ENCODE measurements at regions not wholly inside any gene's neighbourhood (a gene's known extent, or its start where the extent isn't known, plus 50 kb on each side); places are given as distances from the start of the nearest gene placed in this dataset.
"Not testable (repeated sequence)": the region's sequence is repeated elsewhere in the genome, so short reads cannot be mapped to it uniquely, and the experiment has no call there.

DNA sequence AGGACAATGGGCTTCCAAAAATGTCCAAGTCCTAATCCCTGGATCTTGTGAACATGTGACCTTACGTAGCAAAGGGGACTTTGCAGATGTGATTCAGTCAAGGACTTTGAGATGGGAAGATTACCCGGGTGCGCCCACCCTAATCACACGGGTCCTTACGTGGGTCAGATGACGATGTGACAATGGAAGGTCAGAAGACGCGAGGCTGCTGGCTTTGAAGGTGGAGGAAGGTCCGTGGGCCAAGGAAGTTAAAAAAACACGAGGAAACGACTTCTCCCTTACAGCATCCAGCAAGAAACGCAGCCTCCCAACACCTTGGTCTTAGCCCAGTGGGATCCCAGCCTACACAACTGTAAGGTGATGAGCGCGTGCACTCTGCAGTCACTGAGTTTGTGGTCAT, 860.1 kb downstream of the TBC1D22A start:
- no peak for DNase-seq

DNA sequence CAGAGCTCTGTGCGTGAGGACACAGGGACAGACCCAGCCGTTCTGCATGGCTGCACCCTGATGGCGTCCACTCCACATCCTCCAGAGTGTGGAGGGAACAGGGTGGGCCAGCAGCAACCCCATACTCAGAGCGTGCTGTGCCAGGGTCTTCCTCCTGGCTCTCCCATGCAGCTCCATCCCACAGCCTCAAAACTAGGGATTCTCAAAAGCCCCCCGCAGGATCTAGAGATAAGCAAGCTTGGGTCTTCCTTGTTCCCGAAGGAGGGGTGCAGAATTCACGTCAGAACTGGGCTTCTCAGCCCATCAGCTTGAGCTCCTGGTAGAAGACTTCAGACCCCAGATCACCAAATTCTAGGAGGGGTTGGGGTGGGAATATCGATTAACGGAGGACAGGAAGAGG, 858.8 kb downstream of the TBC1D22A start:
- DNase-seq = no peak

DNA sequence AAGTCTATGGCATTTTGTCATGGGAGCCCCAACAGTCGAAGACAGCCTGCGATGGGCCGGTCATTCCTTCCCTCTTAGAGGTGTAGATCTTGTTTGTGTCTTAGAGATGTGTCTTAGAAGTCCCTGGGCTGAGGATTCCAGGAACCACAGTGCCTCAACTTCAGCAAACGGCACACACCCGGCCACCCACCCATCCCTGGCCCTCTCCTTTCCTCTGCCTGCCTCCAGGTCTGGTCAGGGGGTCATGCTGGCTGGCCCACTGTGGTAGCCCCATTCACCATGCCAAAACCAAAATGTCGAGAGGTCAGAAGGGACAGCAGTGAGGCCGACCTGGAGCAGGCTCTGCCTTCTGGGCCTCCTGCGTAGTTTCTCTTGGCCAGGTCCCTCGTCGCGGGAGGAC, 857.9 kb downstream of the TBC1D22A start:
- DNase-seq = no peak

DNA sequence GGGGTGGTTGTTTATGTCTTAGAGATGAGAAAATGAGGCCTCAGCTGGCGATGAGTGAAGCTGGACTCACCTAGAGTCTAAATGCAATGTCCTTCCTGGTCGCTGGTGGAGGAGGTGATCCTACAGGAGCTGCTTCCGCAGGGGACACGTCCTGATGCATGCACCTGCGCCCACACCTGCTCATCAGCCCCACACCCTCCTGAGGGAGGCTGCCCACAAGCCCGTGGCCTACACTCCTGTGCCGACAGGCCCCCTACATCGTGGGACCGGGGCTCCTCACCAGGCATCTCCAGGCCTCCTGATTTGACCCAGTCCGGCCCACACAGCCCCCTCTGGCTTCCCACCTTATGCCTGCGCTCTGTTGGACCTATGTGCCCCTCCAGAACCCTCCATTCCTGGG, 857.2 kb downstream of the TBC1D22A start:
- no peak for DNase-seq

DNA sequence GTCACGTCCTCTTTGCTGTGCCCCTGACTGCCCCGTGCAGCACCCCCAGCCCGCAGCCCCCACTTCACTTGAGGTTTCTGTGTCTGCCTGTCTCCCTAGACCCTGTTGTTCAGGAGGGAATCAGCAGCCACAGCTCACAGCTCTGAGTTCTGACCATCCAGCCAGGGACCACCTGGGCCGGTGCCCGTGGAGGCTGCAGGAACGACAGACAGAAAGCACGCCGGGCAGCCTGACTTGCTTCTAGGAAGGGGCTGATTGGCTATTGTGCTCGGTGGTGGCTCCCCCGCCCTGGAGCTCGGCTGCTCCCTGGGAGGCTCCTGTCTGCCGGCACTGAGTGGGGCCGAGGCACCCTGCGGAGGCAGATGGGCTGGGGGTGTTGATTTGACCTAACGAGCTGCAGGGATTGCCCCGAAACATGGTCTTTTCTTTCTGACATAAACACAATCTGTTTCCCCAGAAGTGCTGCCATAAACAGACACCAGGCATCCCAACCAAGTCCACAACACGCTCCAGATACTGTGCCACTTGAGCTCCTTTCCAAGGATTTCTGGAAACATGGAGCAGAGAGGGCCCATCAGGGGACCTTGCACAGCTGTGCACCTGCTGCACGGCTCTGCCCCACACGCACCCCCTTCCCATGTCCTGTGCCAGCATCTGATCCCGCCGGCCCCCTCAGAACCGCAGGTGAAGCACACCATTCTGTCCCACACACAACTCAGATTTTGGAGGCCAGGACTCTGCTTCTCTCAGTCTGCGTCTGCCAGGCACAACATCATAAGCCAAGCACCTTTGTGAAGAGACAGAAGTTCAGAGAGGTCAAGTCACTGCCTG, 855.9 kb downstream of the TBC1D22A start:
- DNase-seq = no peak

DNA sequence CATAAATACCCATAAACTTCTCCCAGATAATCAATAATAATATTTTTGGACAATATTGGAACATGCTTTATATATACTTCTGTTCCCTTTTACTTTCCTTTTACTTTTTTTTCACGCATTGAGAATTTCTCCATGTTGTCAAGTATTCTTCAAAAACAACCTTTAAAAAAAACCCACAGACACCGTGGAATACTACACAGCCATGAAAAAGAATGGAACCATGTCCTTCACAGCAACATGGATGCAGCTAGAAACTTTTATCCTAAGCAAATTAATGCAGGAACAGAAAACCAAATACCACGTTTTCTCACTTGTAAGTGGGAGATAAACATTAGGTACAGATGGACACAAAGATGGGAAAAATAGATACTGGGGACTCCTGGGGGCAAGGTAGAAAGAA, 854.7 kb downstream of the TBC1D22A start:
- no peak for DNase-seq

DNA sequence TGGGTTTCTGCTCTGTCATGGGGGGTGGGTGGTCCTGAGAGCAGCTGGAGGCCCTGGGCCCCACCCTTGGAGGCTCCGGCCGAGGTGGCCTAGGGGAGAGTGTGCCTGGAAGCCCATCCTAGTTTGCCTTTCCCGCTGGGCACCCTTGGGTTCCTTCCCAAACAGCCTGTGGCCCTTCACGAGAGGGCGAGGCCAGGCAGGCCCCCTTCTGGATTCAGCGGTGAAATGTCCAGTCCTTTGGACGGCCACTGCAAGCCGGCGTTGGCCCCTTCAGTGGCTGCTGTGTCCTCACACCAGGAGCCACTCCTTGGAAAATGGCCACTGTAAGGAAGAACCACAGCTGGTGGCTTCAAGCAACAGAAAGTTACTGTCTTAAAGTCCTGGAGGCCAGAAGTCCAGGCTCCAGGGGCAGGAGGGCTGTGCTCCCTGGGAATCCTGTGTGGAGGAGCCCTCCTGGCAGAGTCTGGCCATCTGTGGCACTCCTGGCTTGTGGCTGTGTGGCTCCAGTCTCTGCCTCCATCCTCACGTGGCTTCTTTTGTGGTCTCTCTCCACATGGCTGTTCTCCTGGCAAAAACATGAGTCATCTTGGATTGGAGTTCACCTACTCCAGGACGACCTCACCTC, 854.1 kb downstream of the TBC1D22A start:
- DNase-seq = no peak

DNA sequence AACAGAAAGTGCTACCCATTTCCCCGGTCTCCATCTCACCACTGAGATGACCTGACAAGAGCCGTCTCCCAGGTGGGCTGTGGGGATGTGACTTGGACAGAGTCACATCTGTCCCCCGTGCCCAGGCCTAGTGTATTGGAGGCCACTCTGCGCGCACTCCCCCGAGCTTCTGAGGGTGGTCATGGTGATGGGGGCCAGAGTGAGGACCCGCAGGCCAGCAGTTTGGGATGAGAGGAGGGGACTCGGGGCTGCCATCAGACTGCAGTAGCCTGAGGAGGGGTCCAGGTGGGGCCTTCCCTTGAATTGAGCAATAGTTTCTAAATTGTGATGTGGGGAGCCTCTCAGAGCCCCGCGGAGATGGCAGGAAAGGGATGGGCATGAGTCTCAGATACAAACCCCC, 852.6 kb downstream of the TBC1D22A start:
- no peak for DNase-seq

DNA sequence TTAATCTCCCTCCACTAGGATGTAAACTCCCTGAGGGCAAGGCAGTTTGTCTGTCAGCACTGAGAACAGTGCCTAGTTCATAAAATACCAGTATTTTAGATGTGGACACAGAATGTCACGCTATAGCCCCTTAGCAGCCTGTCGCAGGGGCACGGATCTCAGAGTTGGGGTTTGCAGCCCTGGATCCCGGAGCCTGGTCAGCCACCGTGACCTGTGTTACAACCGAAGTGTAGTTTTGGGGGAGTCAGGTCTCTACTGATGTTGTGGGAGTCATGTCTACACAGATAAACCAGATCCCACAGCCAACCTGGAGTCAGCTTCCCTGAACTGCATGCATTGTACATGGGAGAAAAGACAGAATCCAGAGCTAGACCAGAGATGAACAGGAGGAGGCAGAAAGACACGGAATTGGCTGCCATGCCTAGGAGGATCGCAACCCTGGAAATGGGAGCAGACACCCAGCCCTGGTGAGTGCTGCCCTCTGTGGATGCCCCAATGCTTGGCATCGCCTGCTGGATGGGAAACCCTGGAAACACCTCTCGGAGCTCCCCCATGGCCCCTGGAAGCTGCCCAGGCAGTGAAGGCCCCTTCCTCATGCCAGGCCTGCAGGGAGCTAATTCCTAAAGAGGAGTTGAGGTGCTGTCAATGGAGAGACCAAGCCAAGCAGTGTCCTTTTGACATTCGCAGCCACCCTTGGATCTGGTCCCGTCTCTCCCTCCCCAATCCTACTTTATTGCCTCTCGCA, 851.3 kb downstream of the TBC1D22A start:
- no peak for DNase-seq

DNA sequence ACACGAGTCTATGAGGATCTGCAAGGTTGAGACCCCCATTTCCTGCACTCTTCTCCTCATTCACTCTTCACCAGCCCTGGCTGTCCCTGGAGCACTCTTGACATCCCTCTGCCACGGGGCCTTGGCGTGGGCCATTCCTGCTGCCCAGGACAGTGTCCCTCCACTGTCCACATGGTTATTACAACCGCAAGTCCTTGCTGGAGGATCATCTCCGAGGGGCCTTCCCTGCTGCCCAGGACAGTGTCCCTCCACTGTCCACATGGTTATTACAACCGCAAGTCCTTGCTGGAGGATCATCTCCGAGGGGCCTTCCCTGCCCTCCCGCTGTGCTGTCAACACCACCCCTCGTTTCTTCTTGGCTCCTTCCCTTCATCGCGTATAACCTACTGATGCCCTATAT, 850.7 kb downstream of the TBC1D22A start:
- DNase-seq = not testable (repeated sequence)

DNA sequence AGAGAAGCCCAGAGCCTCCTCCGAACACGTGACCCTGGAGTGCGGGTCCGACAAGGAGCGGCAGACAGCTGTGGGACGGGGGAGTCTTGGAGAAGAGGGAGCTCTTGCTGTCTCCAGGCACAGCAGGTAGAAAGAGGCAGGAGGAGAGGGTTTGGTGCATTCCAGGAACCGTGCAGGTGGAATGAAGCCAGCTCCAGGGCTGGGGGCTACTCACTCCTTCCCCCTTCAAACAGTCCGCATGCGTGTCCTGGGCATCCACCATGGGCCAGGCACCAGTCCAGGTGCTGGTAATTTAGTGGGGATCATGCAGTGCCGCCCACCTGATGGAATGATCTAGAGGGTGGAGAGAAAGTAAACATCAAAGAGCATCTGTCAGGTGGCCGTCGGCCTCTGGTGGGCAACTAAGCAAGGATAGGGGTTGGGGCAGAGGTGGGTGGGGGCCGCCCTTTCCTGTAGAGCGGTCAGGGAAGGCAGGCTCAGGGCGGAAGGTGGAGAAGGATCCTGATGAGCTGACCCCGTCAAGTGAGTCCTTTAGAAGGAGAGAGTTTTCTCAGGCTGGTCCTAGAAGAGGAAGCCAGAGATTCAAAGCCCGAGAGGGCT, 850.0 kb downstream of the TBC1D22A start:
- no peak for DNase-seq

DNA sequence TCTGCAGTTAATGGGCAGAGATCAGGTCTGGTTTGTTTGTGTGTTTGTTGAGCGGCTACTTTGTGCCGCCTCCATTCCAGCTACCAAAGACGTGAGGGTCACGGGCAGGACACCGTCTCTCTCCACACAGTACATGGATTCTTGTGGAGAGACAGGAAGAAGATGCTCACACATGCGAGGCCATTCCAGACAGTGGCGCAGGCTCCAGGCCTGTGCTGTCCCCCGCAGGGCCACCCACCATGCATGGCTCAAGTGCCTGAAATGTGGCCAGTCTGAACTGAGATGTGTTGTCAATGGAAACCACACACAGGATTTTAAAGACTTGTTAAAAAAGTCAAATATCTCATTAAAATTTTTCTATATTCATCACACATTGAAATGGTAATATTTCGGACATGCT, 848.3 kb downstream of the TBC1D22A start:
- DNase-seq = no peak

DNA sequence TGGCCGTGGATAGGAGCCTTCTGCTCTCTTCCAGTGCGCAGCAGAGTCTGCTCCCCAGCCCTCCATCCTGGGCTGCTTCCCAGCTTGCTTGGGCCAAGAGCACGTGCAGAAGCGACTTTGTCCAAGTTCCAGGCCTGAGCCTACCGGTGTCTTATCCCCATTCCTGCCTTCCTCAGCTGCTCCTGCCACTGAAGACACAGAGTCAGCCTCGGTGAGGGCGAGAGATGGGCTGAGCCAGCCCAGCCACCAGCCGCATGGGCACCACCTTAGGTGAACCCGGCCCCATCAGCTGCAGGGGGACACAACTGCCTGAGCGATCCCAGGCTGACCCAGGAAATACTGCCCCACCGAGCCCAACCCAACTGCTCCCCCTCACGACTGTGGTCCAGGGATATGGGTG, 847.8 kb downstream of the TBC1D22A start:
- no peak for DNase-seq

DNA sequence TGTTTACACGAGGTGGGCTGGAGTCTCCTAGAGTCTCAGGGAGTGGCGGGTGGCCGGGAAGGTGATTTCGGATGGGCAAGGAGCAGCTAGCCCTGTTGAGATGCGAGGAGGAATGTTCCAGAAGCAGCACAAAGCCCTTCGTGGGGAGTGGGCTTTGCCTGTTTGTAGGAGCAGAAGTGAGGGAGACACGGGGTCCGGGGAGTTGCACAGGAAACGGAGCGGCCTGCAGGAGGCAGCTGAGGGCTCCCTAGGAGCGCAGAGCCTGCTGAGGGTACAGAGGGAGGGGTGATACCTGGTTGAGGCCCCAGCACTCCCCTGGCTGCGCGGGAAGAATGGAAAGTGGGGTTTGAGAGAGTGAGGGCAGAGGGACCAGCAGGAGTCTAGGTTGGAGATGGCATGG, 847.2 kb downstream of the TBC1D22A start:
- no peak for DNase-seq

DNA sequence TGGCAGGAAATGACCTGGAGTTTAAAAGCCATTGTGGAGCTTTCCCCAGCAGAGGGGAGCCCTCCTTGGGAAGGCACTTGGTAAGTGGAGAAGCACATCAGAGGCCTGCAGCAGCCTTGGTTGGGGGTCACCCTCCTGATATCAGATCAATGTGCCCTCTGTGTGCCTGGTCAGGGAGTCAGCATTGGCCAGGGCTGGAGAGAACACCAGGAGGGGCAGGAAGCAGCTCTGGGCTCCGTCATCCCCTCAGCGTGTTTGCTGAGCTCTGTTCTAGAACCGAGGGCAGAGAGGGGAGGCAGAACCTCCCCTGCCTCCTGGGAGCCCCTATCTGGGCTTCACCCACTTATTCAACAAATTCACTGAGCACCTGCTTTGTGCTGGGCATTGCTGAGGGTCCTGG, 846.0 kb downstream of the TBC1D22A start:
- DNase-seq = no peak

DNA sequence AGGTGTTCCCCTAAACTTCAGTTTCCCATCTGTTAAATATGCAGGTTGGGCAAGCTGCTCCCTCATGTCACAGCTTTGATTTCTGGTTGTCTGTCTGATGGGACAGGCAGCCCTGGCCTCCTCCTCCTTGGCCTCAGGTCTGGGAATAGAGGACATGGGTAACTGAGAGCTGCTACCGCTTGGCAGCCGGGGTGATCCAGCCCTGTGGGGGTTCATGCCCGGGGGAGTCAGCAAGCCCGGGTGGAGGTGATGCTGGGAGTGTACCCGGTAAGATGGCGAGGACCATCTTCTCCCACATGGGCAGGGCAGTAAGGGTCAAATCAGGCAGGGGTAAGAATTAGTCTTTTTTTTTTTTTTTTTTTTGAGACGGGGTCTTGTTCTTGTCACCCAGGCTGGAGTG, 845.0 kb downstream of the TBC1D22A start:
- DNase-seq = no peak

DNA sequence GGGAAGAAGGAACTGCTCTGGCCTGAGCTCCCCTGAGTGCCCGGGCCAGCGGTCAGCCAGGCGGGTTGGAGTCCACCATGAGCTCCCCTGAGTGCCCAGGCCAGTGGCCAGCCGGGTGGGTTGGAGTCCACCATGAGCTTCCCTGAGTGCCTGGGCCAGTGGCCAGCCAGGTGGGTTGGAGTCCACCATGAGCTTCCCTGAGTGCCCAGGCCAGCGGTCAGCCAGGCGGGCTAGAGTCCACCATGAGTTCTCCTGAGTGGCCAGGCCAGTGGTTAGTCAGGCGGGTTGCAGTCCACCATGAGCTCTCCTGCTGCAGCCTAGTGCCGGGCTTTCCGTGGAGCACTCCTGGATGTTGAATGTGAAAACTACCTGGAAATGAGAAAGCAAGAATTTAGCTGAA, 844.0 kb downstream of the TBC1D22A start:
- no peak for DNase-seq

DNA sequence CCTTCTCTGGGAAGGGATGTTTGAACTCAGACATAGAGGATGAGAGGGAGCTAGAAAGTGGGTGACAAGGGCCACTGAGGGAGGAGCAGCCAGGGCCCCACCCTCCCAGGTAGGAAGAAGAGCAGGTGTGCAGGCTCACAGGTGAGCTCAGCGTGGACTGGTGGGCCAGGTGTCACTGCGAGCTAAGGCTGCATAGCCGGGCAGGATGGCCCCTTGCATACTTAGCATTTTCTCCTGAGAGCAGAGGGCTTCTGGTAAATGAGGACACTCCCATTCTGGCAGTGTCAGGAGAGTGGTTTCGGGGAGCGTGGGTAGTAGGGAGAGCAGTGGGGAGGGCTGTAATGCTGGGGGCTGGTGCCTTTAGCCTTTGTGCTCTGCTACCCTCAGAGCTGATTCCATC, 843.4 kb downstream of the TBC1D22A start:
- no peak for DNase-seq

DNA sequence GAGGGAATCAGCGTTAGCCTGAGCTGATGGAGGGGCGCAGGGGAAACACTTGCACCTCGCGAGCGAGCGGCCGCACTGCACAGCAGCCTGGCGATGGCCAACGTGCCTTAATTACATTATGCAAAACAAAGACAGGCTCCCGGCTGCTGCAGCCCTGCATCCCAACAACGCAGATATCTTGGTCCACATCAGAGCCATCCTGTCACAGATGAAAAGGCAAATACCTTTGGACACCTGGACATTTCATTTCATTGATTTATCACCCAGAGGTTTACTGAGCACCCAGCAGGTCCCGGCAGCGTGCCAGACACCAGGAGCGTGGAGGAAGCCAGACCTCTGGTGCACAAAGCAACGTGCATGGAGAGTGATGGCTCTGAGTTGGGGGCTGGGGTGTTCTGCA, 843.0 kb downstream of the TBC1D22A start:
- no peak for DNase-seq

DNA sequence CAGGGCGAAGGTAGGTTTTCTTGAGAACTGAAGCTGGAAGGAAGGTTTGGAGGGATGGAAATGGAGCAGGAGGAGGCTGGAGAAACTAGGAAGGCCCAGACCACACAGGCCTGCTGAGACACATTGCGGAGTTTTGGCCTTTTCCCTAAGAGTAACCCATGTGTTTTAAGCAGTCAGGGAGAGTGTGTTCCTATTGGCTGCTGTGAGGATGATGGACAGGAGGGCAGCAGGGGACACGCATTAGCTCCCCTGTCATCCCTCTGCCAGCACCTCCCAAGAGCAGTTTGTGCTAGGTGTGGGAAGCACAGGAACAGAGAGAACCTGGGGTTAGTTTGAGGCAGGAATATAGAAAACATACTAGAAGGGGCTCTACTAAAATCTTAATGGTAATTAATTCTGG, 842.1 kb downstream of the TBC1D22A start:
- DNase-seq = no peak

DNA sequence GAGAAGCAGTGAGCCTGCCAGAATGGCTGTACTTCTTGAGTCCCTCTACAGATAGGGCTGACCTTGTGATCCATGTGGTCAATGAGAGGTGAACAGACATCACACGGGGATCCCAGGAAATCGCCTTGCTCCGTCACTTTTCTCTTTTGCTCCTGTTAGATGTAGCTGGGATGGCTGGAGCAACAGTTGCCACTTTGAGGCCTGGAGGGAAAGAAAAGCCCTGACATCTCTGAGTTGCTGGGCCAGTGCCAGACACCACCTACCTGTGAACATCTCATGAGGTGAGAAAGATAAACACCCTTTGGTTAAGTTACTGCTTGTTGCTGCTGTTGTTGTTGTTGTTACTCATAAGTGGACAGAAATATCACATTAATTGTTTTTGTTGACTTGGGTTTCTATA, 840.3 kb downstream of the TBC1D22A start:
- no peak for DNase-seq

DNA sequence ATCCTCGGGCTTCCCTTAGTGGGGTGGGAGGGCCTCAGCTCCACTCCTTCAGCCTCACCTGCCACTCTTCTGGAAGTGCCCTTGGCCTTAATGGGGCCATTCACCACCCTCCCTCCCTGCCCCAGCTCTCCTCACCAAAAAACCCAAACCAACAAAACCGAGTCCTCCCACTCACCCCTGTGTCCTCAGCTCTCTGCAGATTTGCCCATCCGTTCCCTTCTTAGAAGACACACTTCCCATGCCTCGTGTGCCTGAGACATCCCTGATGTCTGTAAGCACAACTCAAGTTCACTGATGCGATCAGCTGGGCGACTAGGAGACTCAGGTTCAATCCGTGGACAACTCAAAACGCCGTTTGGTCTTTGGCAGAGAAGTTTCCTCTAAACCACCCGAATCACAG, 839.2 kb downstream of the TBC1D22A start:
- DNase-seq = no peak

DNA sequence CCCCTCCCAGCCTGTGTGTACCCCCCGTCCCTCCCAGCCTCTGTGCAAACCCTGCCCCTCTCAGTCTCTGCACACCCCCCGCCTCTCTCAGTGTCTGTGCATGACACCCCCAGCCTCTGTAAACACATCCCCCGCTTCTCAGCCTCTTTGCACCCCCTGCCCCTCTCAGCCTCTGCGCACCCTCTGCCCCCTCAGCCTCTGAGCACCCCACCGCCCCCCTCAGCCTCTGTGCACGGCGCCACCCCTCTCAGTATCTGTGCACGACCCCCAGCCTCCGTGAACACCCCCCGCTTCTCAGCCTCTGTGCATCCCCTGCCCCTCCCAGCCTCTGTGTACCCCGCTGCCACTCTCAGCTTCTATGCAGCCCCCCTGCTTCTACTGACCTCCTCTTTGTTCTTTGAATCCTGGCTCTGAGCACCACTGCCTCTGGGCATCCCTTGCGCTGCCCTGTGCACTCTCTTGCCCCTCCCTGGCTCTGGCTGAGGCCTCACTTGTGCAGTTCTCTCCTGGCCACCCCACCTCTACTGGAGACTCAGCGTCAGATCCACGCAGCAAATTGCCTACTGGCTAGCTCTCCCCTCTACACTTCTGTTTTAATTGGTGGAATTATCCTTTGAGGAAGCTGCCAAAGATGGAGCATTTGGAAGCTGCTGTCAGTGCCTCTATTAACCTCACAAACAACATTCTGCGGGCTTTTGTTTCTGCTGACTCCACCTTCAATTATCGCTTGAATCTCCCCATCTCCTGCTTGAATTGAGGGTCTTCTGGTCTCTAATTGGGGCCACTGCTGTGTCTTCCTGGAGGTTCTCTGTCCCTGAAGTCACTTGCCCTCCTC, 838.6 kb downstream of the TBC1D22A start:
- DNase-seq = no peak

Measured in SW 1271 (cell line).